A673 (cell line): ENCODE measurements at regions not wholly inside any gene's neighbourhood (a gene's known extent, or its start where the extent isn't known, plus 50 kb on each side); places are given as distances from the start of the nearest gene placed in this dataset.

Source experiments
- BruUV-seq: library from RNA; stranded (reverse); fragments of 400-500 nt; replicated peaks from 2 replicates; lab custom pipeline; 2021; lab: Mats Ljungman, UMichigan
- CTCF ChIA-PET: fragments of 300-600 bp; sonication (Branson Sonifier 250); formaldehyde crosslinking; loops from one replicate; lab custom pipeline; 2022; ENCODE audit warnings: antibody characterized with exemption; lab: Charles Lee
- POLR2A ChIA-PET: fragments of 300-600 bp; sonication (Branson Sonifier 250); formaldehyde crosslinking; loops from one replicate; lab custom pipeline; 2022; ENCODE audit warnings: antibody characterized with exemption; ENCODE audit not compliant: low non-redundant PET; lab: Charles Lee
- DNase-seq: peaks from one replicate; pipeline ENCODE4 v3.0.0-alpha.2; 2015; ENCODE audit warnings: low spot score
- H3K27ac ChIP-seq: fragments of 200-600 bp; sonication (generic); 2 replicates; pipeline ENCODE4 v1.5.1; 2016; ENCODE audit warnings: mixed run types, low read depth, mild to moderate bottlenecking, mixed read lengths, antibody characterized with exemption, low read length; ENCODE audit not compliant: poor library complexity, severe bottlenecking
- H3K27me3 ChIP-seq: fragments of 200-600 bp; sonication (generic); replicated peaks from 2 replicates; pipeline ENCODE4 v1.6.1; 2017; ENCODE audit warnings: mixed run types, low read depth, mild to moderate bottlenecking, mixed read lengths, antibody characterized with exemption, low read length; ENCODE audit not compliant: insufficient read depth, poor library complexity
- H3K36me3 ChIP-seq: fragments of 200-600 bp; sonication (generic); 2 replicates; pipeline ENCODE4 v1.6.1; 2016; ENCODE audit warnings: mixed run types, mild to moderate bottlenecking, mixed read lengths, antibody characterized with exemption, low read length; ENCODE audit not compliant: insufficient read depth, poor library complexity, severe bottlenecking
- H3K4me1 ChIP-seq: fragments of 200-600 bp; sonication (generic); 2 replicates; pipeline ENCODE4 v1.6.1; 2017; ENCODE audit warnings: mixed run types, mild to moderate bottlenecking, mixed read lengths, antibody characterized with exemption, low read length; ENCODE audit not compliant: insufficient read depth, poor library complexity, severe bottlenecking
- H3K4me3 ChIP-seq: fragments of 200-600 bp; sonication (generic); 2 replicates; pipeline ENCODE4 v1.5.1; 2016; ENCODE audit warnings: low read depth, mixed run types, mild to moderate bottlenecking, mixed read lengths, low read length; ENCODE audit not compliant: poor library complexity, severe bottlenecking
- H3K9me3 ChIP-seq: fragments of 200-600 bp; sonication (generic); 2 replicates; pipeline ENCODE4 v1.6.1; 2016; ENCODE audit warnings: mixed run types, low read depth, mild to moderate bottlenecking, mixed read lengths, antibody characterized with exemption, low read length; ENCODE audit not compliant: poor library complexity, severe bottlenecking
- EZH2 ChIP-seq: fragments of 200-600 bp; sonication (generic); IDR thresholded peaks from 2 replicates; pipeline ENCODE4 v1.6.1; 2017; ENCODE audit warnings: borderline replicate concordance, low read depth, mild to moderate bottlenecking, mixed read lengths, antibody characterized with exemption, low read length; ENCODE audit not compliant: poor library complexity, severe bottlenecking
- intact Hi-C: fragments of 100-400 bp; cut with micrococcal nuclease; formaldehyde crosslinking; loops from one replicate; pipeline ENCODE4 v1.10.0; 2022; ENCODE audit not compliant: unreplicated experiment
- TF ChIP-seq, protein P1 (sequence below): fragments of 300-800, 200-600 bp; sonication (generic); conservative IDR thresholded peaks from 2 replicates; pipeline ENCODE4 v1.5.1; 2017; ENCODE audit warnings: low read depth, mild to moderate bottlenecking, antibody characterized with exemption, low read length, moderate library complexity, mixed read lengths

DNA sequence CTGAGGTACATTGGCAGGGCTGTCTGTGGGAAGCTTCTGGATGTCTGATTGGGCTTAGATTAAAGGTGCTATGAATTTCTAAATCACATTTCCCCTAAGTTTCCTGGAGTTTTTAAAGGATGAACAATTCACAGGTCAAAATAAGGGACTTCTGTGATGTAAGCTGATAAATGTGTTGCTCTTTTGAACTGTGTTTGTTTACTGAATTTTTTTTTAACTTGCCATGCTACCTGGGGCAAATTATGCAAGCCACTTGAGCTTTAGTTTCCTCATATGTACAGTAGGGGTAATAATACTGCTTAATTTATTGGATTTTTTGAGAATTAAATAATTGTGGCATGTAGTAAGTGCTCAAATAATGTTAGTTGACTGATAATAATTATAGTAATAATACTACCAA is 52.8 kb upstream of the CCDC91 start:
- no peak for DNase-seq
- Histone ChIP-seq H3K27ac (no peak overlapping the region), H3K36me3 (no peaks in the 10 kb centered on the region), H3K4me1 (no peaks in the 10 kb centered on the region), H3K9me3 (no peaks in the 10 kb centered on the region), H3K27me3 (no peaks in the 10 kb centered on the region), H3K4me3 (no peak overlapping the region)
- intact Hi-C loops, result no loop called here
- no TSS peak for BruUV-seq
- TF ChIP-seq, protein P1, sequence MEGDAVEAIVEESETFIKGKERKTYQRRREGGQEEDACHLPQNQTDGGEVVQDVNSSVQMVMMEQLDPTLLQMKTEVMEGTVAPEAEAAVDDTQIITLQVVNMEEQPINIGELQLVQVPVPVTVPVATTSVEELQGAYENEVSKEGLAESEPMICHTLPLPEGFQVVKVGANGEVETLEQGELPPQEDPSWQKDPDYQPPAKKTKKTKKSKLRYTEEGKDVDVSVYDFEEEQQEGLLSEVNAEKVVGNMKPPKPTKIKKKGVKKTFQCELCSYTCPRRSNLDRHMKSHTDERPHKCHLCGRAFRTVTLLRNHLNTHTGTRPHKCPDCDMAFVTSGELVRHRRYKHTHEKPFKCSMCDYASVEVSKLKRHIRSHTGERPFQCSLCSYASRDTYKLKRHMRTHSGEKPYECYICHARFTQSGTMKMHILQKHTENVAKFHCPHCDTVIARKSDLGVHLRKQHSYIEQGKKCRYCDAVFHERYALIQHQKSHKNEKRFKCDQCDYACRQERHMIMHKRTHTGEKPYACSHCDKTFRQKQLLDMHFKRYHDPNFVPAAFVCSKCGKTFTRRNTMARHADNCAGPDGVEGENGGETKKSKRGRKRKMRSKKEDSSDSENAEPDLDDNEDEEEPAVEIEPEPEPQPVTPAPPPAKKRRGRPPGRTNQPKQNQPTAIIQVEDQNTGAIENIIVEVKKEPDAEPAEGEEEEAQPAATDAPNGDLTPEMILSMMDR, result no peak
- TF ChIP-seq EZH2, result no peak
- CTCF ChIA-PET, result no interaction called here
- POLR2A ChIA-PET, result interaction anchor here (0.5 kb wide), 1 partner anchor 813 kb away, joined by 3 read pairs; no protein-coding TSS in a partner anchor

DNA sequence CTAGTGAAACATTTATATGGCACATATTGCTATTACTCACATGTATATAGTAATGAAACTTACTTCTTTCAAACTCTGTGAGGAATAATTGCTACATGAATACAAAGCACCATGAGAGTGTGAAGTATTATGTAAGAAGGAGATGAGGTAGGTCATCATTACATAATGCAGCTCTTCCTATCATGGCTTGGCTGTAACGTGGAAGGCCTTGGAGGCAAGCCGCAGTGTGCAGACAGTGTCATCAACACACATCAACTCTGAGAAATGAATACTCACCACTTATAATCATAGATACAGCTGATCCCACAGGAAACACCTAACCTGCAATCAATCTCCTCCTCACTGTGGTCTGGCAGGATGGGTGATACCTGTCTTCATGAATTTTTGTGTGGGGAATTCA is 49.9 kb upstream of the CCDC91 start:
- Histone ChIP-seq H3K27ac (no peak overlapping the region), H3K4me1 (no peaks in the 10 kb centered on the region), H3K4me3 (no peak overlapping the region), H3K27me3 (no peaks in the 10 kb centered on the region), H3K9me3 (no peaks in the 10 kb centered on the region), H3K36me3 (no peaks in the 10 kb centered on the region)
- TF ChIP-seq EZH2, result no peak
- TF ChIP-seq, protein P1, result no peak
- no TSS peak for BruUV-seq
- ChIA-PET POLR2A (no interaction called here), CTCF (no interaction called here)
- no peak for DNase-seq
- intact Hi-C loops, result no loop called here
